Kidney epithelial cell (primary cell): ENCODE measurements at regions not wholly inside any gene's neighbourhood (a gene's known extent, or its start where the extent isn't known, plus 50 kb on each side); places are given as distances from the start of the nearest gene placed in this dataset.
A peak's percentile ranks its signal among the peaks of the same experiment; 100 is the strongest.

Source experiments
- DNase-seq: peaks from one replicate; pipeline ENCODE4 v3.0.0-alpha.2; 2010; ENCODE audit warnings: low read depth
- H3K27me3 ChIP-seq: 2 replicates; pipeline ENCODE4 v1.6.0; 2011; ENCODE audit warnings: low read length; ENCODE audit not compliant: control insufficient read depth, insufficient read depth
- H3K36me3 ChIP-seq: 2 replicates; pipeline ENCODE4 v1.5.1; 2011; ENCODE audit warnings: low read length; ENCODE audit not compliant: control insufficient read depth, insufficient read depth
- H3K4me3 ChIP-seq: 2 replicates; pipeline ENCODE4 v1.5.1; 2011; ENCODE audit warnings: low read depth, mild to moderate bottlenecking, control low read depth, low read length
- CTCF ChIP-seq: IDR thresholded peaks from 2 replicates; pipeline ENCODE4 v1.5.1; 2011; ENCODE audit warnings: mild to moderate bottlenecking, moderate library complexity, low read length, control low read depth, inconsistent platforms; ENCODE audit not compliant: insufficient read depth, poor library complexity, severe bottlenecking

GRCh38 chr19:28258829-28259228 is 954.1 kb downstream of the UQCRFS1 start:
- DNase-seq: no peak
- Histone ChIP-seq H3K27me3 (no peaks in the 10 kb centered on the region), H3K4me3 (no peak overlapping the region), H3K36me3 (no peaks in the 10 kb centered on the region)
- TF ChIP-seq CTCF: no peak

- DNase-seq: no peak
- H3K4me3 ChIP-seq: no peak overlapping the region
- no peaks in the 10 kb centered on the region for H3K36me3 ChIP-seq
- no peaks in the 10 kb centered on the region for H3K27me3 ChIP-seq
- no peak for TF ChIP-seq CTCF
These were observed 955.6 kb downstream of the UQCRFS1 start for GRCh38 chr19:28257396-28257795.

GRCh38 chr19:28247243-28247642 is 965.7 kb downstream of the UQCRFS1 start:
- Histone ChIP-seq H3K36me3 (no peaks in the 10 kb centered on the region), H3K4me3 (no peak overlapping the region), H3K27me3 (no peaks in the 10 kb centered on the region)
- no peak for DNase-seq
- no peak for TF ChIP-seq CTCF

- no peak for TF ChIP-seq CTCF
- Histone ChIP-seq H3K27me3 (no peaks in the 10 kb centered on the region), H3K36me3 (no peaks in the 10 kb centered on the region), H3K4me3 (no peak overlapping the region)
- no peak for DNase-seq
These were observed 967.0 kb downstream of the UQCRFS1 start for GRCh38 chr19:28245937-28246336.

GRCh38 chr19:28244966-28245365 is 968.0 kb downstream of the UQCRFS1 start:
- H3K4me3 ChIP-seq: no peak overlapping the region
- no peak for TF ChIP-seq CTCF
- H3K27me3 ChIP-seq: no peaks in the 10 kb centered on the region
- no peak for DNase-seq
- no peaks in the 10 kb centered on the region for H3K36me3 ChIP-seq

GRCh38 chr19:28242317-28242927 is 970.5 kb downstream of the UQCRFS1 start:
- Histone ChIP-seq H3K4me3 (no peak overlapping the region), H3K36me3 (no peaks in the 10 kb centered on the region), H3K27me3 (no peaks in the 10 kb centered on the region)
- TF ChIP-seq CTCF: peak; percentile 66
- DNase-seq: no peak
